PFSK-1 (cell line): ENCODE measurements at regions not wholly inside any gene's neighbourhood (a gene's known extent, or its start where the extent isn't known, plus 50 kb on each side); places are given as distances from the start of the nearest gene placed in this dataset.

Experiments
- FOXP2 ChIP-seq: optimal IDR thresholded peaks from 2 replicates; pipeline ENCODE3; 2011; ENCODE audit warnings: borderline replicate concordance, control low read depth, inconsistent platforms; ENCODE audit not compliant: insufficient read depth; ENCODE audit errors: extremely low read length, extremely low read depth
- POLR2AphosphoS5 ChIP-seq: IDR thresholded peaks from 2 replicates; pipeline ENCODE4 v1.6.1; 2012; ENCODE audit warnings: low read depth, mild to moderate bottlenecking, control low read depth, low read length, moderate library complexity
- REST ChIP-seq, 2 experiments: IDR thresholded peaks; 2 replicates each; pipeline versions ENCODE4 v1.6.1 to v1.8.0; 2011 to 2012; ENCODE audit warnings: low read depth in 2 of 2, low read length in 2 of 2, control low read depth in 1 of 2, inconsistent platforms in 1 of 2, mild to moderate bottlenecking in 1 of 2, moderate library complexity in 1 of 2; ENCODE audit not compliant: insufficient read depth in 1 of 2
- SIN3A ChIP-seq: IDR thresholded peaks from 2 replicates; pipeline ENCODE4 v1.6.1; 2012; ENCODE audit warnings: mild to moderate bottlenecking, low read length, moderate library complexity, borderline replicate concordance; ENCODE audit not compliant: insufficient read depth
- TAF1 ChIP-seq: IDR thresholded peaks from 2 replicates; pipeline ENCODE4 v1.6.1; 2012; ENCODE audit warnings: low read length, control low read depth, borderline replicate concordance; ENCODE audit not compliant: insufficient read depth

GRCh38 chr1:50349242-50349565 is 74.0 kb downstream of the DMRTA2 start:
- TF ChIP-seq TAF1 (no peak), SIN3A (no peak), REST (IDR thresholded peaks at IDR 0.05; ENCODE audit: insufficient read depth in 1 of 2, low read depth in 2 of 2, low read length in 2 of 2) (no peak), FOXP2 (no peak), POLR2AphosphoS5 (no peak)

- no peak for TF ChIP-seq FOXP2
- TF ChIP-seq SIN3A = no peak
- TF ChIP-seq REST (IDR thresholded peaks at IDR 0.05; ENCODE audit: insufficient read depth in 1 of 2, low read depth in 2 of 2, low read length in 2 of 2) = no peak
- TF ChIP-seq TAF1 = no peak
- no peak for TF ChIP-seq POLR2AphosphoS5
Measured at GRCh38 chr1:50348449-50349241, 74.6 kb downstream of the DMRTA2 start.

GRCh38 chr1:50347933-50348332 is 75.3 kb downstream of the DMRTA2 start:
- no peak for TF ChIP-seq TAF1
- TF ChIP-seq POLR2AphosphoS5 = no peak
- TF ChIP-seq FOXP2 = no peak
- TF ChIP-seq SIN3A = no peak
- TF ChIP-seq REST (IDR thresholded peaks at IDR 0.05; ENCODE audit: insufficient read depth in 1 of 2, low read depth in 2 of 2, low read length in 2 of 2) = no peak

- no peak for TF ChIP-seq REST (IDR thresholded peaks at IDR 0.05; ENCODE audit: insufficient read depth in 1 of 2, low read depth in 2 of 2, low read length in 2 of 2)
- TF ChIP-seq SIN3A = no peak
- TF ChIP-seq TAF1 = no peak
Measured at GRCh38 chr1:50346621-50347020, 76.6 kb downstream of the DMRTA2 start.

- TF ChIP-seq REST (IDR thresholded peaks at IDR 0.05; ENCODE audit: insufficient read depth in 1 of 2, low read depth in 2 of 2, low read length in 2 of 2) (no peak), TAF1 (no peak), POLR2AphosphoS5 (no peak), FOXP2 (no peak), SIN3A (no peak)
Measured at GRCh38 chr1:50343323-50343722, 79.9 kb downstream of the DMRTA2 start.
